Spinal cord (tissue), 9 donors: ENCODE measurements at regions not wholly inside any gene's neighbourhood (a gene's known extent, or its start where the extent isn't known, plus 50 kb on each side); places are given as distances from the start of the nearest gene placed in this dataset.
A peak's percentile ranks its signal among the peaks of the same experiment; 100 is the strongest.

Experiments used
- DNase-seq, 6 donors: peaks; one replicate each; pipeline versions ENCODE4 v3.0.0 to v3.0.0-alpha.2; 2013 to 2015; ENCODE audit warnings: low spot score in 6 of 6, low read depth in 4 of 6
- H3K27ac ChIP-seq: one replicate; pipeline ENCODE4 v1.5.1; 2013; ENCODE audit warnings: low read depth, low read length, control low read depth
- H3K27me3 ChIP-seq: one replicate; pipeline ENCODE4 v1.6.1; 2013; ENCODE audit warnings: low read length; ENCODE audit not compliant: control insufficient read depth, insufficient read depth
- H3K36me3 ChIP-seq: one replicate; pipeline ENCODE4 v1.6.1; 2013; ENCODE audit warnings: low read length; ENCODE audit not compliant: control insufficient read depth, insufficient read depth
- H3K4me1 ChIP-seq: one replicate; pipeline ENCODE4 v1.6.1; 2013; ENCODE audit warnings: low read length; ENCODE audit not compliant: control insufficient read depth, insufficient read depth
- H3K4me3 ChIP-seq: one replicate; pipeline ENCODE4 v1.5.1; 2013; ENCODE audit warnings: low read depth, low read length, control low read depth
- H3K9me3 ChIP-seq: one replicate; pipeline ENCODE4 v1.6.1; 2013; ENCODE audit warnings: low read length; ENCODE audit not compliant: control insufficient read depth, insufficient read depth
- WGBS: methylation state at CpG from one replicate; pipeline ENCODE4 v1.1.5; 2013; ENCODE audit warnings: missing lambda C conversion rate; ENCODE audit not compliant: insufficient coverage; 5-methylcytosine and 5-hydroxymethylcytosine counted together
- donor health status: healthy.

DNA sequence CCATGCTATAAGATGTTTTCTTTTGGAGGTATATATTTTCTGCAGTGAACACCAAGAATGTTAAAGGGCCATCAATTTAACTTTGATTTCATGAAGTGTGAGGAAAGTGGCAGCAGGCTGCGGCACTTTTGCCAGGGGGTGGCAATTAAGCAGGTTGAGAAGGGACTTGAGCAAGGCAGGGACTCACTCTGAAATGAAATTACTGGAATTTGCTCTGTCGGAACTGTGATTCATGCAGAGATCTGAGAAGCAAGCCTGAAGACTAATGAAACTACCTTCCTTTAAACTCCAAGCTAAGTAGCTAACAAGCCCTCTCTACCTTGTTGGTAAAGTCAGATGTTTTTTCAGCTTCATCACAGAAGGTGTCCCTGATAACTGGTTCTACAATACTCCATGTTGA, 441.6 kb downstream of the SIPA1L2 start:
- Histone ChIP-seq H3K9me3 (no peaks in the 10 kb centered on the region), H3K36me3 (no peaks in the 10 kb centered on the region), H3K27me3 (no peaks in the 10 kb centered on the region), H3K27ac (no peak overlapping the region), H3K4me1 (no peaks in the 10 kb centered on the region), H3K4me3 (no peak overlapping the region)
- DNase-seq = peak in 1 of 6 donors; percentile 69
- 71% methylated on average over 1 of the region's 2 CpGs for WGBS

DNA sequence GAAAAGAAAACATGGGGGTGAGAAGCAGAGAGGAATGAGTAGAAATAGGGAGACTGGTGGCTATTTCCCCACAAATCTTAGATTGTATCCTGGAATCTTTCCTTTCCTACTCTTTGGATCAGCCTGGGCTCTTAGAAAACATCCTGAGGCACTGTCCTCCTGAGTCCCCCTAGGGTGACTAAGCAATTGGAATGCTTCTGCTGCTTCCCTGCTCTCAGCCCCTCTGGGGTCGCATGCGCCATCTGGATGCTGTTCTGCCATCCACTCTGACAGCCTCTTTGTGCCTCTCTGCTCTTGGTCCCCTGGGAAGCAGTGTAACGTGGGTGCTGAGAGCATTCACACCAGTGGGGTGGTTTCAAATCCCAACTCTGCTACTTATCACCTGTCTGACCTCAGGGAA, 443.0 kb downstream of the SIPA1L2 start:
- no peaks in the 10 kb centered on the region for H3K4me1 ChIP-seq
- 67% methylated on average over 1 of the region's 3 CpGs for WGBS
- H3K27me3 ChIP-seq = no peaks in the 10 kb centered on the region
- DNase-seq = peak in 1 of 6 donors; percentile 70
- no peak overlapping the region for H3K27ac ChIP-seq
- H3K36me3 ChIP-seq = no peaks in the 10 kb centered on the region
- H3K9me3 ChIP-seq = no peaks in the 10 kb centered on the region
- H3K4me3 ChIP-seq = no peak overlapping the region

DNA sequence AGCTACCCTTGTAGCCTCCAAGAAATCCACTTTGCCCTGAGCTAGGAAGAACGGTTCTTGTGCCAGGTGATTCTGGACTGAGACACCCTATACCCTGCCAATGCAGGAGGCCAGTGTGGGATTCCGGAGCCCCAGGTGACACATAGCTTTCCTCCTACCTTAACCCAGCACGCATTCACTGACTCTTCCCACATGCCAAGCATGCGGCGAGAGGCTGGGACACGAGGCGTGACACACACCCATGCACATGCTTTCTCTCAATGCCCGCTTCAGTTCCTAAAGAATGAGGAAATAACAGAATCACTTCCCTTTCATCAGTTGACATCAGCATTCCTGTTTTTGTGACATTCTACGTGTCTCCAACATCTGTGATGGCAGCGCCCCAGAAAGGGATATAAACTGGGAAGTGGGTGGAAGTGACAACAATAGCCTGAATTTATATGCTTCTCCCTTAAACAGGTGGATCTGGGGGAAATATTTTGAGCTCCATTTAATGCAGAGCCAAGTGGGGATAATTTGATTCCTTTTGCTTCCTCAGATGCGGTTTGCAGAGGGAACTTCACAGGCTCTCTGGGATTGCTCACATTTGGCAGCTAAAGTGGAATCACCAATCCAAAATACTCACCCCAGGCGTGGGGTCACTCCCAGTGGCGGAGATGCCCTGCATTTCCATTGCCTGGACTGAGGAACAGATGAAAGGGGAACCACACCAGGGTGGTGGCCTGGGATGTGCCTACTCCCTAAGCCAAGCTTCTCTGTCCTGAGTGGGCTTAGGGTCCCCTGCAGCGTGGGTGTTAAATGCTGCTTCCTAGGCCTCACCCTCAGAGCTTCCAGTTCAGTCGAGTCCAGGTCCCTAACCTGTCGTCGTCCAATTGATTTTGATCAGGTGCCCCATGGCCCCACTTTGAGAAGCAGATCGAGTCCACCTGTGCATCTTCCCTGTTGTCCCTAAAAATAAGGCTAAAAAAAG, 445.1 kb downstream of the SIPA1L2 start:
- Histone ChIP-seq H3K27me3 (no peaks in the 10 kb centered on the region), H3K4me3 (no peak overlapping the region), H3K27ac (no peak overlapping the region), H3K4me1 (peaks cover 5% of the 10 kb centered on the region), H3K9me3 (no peaks in the 10 kb centered on the region), H3K36me3 (no peaks in the 10 kb centered on the region)
- DNase-seq = no peak
- 93% methylated on average over 15 of the region's 18 CpGs for WGBS

DNA sequence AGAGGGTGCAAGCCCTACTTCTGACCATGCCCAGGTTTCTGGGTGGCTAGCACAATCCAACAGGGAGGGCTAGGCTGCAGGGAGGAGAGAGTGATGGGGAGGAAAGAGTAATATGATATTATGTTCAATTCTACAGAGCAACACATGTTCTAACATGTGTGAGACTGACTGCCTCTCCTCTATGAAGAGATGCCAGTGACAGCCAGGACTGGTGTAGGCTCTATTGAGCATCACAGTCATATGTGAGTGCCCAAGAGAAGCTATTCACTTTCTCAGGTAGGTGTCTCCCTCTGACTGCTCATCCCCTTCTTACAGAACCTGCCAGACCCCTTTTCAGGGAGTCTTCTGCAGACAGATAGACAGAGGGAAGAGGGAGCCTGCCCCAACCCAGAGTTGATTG, 446.1 kb downstream of the SIPA1L2 start:
- H3K27ac ChIP-seq = no peak overlapping the region
- H3K4me3 ChIP-seq = no peak overlapping the region
- no peaks in the 10 kb centered on the region for H3K9me3 ChIP-seq
- DNase-seq = peak in 1 of 6 donors; percentile 30
- peaks cover 8% of the 10 kb centered on the region for H3K4me1 ChIP-seq
- H3K36me3 ChIP-seq = no peaks in the 10 kb centered on the region
- H3K27me3 ChIP-seq = no peaks in the 10 kb centered on the region

DNA sequence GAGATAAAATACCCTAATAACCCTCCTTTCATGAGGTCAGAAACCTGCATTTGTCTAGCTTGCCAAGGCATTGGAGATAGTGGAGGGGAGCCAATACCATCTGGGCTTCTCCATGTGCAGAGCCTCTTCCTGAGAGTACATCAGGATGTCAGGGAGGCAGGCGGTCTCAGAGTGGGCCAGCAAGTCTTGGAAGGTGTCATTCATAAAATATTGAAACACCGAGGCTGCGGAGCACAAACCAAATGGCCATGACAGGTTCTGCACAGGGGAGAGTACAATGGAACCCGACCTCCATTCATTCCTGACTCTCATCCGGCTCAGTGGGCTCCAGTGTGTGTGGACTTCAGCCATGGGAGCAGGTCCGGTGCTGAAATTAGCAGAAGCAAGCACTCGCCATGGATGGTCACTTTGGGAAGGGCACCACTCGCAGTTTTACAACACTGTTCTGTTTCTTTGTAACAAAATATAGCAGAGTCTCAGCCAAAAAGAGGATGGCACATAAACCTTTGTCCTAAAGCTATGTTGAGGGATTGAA, 446.6 kb downstream of the SIPA1L2 start:
- Histone ChIP-seq H3K27me3 (no peaks in the 10 kb centered on the region), H3K4me3 (no peak overlapping the region), H3K4me1 (peaks cover 8% of the 10 kb centered on the region), H3K9me3 (no peaks in the 10 kb centered on the region), H3K27ac (no peak overlapping the region), H3K36me3 (no peaks in the 10 kb centered on the region)
- 81% methylated on average over 6 of the region's 8 CpGs for WGBS
- no peak for DNase-seq

DNA sequence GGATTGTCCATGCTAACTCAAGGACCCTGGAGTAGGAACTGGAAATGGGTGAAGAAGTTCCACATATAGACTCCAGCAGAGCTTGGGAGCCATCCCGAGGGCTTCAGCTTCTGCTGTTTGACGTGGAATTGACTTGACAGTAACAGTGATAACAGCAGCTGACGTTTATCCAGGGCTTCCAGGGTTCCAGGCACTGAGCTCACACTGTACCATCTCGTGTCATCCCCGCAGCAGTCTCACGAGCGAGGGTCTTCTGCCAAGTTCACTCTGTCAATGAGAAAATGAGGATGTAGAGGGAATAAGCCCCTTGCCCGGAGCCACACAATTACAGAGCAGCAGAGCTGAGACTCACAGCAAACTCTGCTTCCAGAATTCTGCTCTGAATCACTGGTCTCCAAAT, 447.7 kb downstream of the SIPA1L2 start:
- Histone ChIP-seq H3K9me3 (no peaks in the 10 kb centered on the region), H3K27me3 (no peaks in the 10 kb centered on the region), H3K4me1 (peaks cover 8% of the 10 kb centered on the region), H3K4me3 (no peak overlapping the region), H3K36me3 (no peaks in the 10 kb centered on the region), H3K27ac (no peak overlapping the region)
- DNase-seq = no peak
- WGBS = 89% methylated on average over 8 of the region's 8 CpGs

DNA sequence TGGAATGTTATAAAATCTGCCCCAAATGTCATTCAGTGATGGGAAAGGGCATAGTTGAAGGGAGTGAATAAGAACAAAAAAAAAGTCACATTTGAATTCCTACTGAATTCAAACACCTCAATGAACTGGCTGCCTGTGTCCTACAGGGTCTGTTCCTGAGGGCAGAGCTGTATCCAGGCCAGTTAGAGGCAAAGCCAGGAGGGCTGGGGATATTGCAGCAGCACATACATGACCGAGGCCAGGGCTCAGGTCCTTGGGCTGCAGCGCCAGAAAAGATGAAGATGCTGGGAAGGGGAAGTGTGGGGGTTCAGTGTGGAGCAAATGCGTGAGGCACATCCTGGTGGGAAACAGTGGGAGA, 449.2 kb downstream of the SIPA1L2 start:
- H3K27ac ChIP-seq = no peak overlapping the region
- WGBS = 69% methylated on average over 3 of the region's 3 CpGs
- H3K9me3 ChIP-seq = no peaks in the 10 kb centered on the region
- H3K27me3 ChIP-seq = no peaks in the 10 kb centered on the region
- no peak overlapping the region for H3K4me3 ChIP-seq
- no peaks in the 10 kb centered on the region for H3K36me3 ChIP-seq
- DNase-seq = no peak
- H3K4me1 ChIP-seq = peaks cover 8% of the 10 kb centered on the region

DNA sequence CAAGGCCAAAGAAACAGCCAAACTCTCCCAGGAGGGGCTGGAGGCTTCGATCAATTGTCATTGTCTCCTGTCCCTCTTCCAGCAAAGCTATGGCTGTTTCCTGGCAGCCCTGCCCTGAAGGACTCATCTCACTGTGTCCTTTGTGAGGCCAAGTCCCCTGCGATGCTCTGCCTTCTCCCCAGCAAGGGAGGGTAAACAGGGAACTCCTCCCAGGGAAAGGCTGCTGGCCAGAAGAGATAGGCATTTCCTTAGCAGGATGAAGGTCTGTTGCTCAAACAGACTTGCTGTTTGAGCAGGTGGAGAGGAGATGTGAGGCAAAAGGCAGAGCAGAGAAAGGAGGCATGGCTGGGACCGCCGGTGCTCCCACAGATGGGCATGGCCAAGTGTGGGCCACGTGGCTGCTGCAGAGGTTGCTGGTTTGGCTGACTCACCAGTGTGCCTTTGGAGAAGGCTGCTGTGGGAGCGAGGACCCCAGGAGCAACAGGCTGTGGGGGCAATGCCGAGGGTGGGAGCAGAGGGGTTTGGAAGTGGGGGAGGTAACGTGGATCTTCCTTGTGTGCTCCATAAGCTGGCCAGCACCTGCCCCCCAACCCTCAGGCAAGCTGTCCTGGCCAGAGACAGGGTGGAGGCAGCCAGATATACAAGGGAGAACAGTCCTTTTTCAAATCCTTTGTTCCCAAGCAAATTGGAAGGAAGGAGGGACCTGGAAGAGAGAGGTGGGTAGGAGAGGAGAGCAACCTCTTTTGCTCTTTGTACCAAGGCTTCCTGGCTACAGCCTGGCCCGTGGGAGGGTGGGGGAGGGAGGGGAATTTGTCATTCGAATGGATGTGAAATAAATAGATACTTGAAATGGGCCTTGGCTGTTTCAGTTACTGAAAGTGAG, 449.8 kb downstream of the SIPA1L2 start:
- no peak overlapping the region for H3K27ac ChIP-seq
- no peak overlapping the region for H3K4me3 ChIP-seq
- 51% methylated on average over 9 of the region's 10 CpGs for WGBS
- H3K27me3 ChIP-seq = no peaks in the 10 kb centered on the region
- no peaks in the 10 kb centered on the region for H3K9me3 ChIP-seq
- no peaks in the 10 kb centered on the region for H3K36me3 ChIP-seq
- DNase-seq = no peak
- peaks cover 8% of the 10 kb centered on the region for H3K4me1 ChIP-seq

DNA sequence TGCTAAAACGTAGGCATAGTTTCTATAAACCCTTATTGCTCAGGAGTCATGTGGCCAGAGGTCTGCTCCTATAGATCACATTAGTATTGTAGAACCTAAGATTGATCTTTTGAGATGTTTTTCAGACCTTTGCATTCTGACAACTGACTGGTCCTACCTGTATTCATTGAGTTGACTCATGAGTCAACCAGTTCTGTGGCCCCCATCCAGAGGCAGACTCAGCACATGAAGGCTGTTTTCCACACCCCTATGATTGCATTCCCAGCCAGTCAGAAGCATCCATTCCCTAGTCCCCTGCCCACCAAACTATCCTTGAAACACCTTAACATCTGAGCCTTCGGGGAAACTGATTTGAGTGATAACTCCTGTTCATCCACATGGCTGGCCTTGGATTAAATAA, 451.7 kb downstream of the SIPA1L2 start:
- Histone ChIP-seq H3K4me3 (no peak overlapping the region), H3K4me1 (peaks cover 8% of the 10 kb centered on the region), H3K27me3 (no peaks in the 10 kb centered on the region), H3K9me3 (no peaks in the 10 kb centered on the region), H3K36me3 (no peaks in the 10 kb centered on the region), H3K27ac (no peak overlapping the region)
- no peak for DNase-seq
- 100% methylated on average over 1 of the region's 2 CpGs for WGBS
